H1 (cell line): ENCODE measurements at regions not wholly inside any gene's neighbourhood (a gene's known extent, or its start where the extent isn't known, plus 50 kb on each side); places are given as distances from the start of the nearest gene placed in this dataset.

Experiments used
- CTCF ChIA-PET: fragments of 300-600 bp; sonication (Branson Sonifier 250); formaldehyde crosslinking; loops from one replicate; lab custom pipeline; 2021; ENCODE audit not compliant: partially characterized antibody; lab: Charles Lee
- POLR2A ChIA-PET: fragments of 300-600 bp; sonication (Branson Sonifier 250); formaldehyde crosslinking; loops from one replicate; lab custom pipeline; 2021; ENCODE audit warnings: inconsistent platforms; ENCODE audit not compliant: partially characterized antibody; lab: Charles Lee
- DNase-seq, 2 experiments: peaks; one replicate each; pipeline versions ENCODE4 v3.0.0 to v3.0.0-alpha.2; 2010 to 2022; ENCODE audit warnings: low spot score in 2 of 2, low read depth in 1 of 2, mixed read lengths in 1 of 2
- FAIRE-seq: peaks from 2 replicates; lab custom pipeline; 2011; peaks lifted over from hg19 to GRCh38; lab: Jason Lieb, UNC
- H2AFZ ChIP-seq: 2 replicates; pipeline ENCODE4 v1.8.1; 2012; ENCODE audit warnings: low read length, inconsistent platforms
- H2AK5ac ChIP-seq: 2 replicates; pipeline ENCODE4 v1.6.1; 2013; ENCODE audit warnings: low read depth, low read length
- H2BK120ac ChIP-seq: replicated peaks from 2 replicates; pipeline ENCODE3; 2013; ENCODE audit warnings: low read depth, low read length, inconsistent platforms
- H2BK12ac ChIP-seq: 2 replicates; pipeline ENCODE4 v1.6.1; 2013; ENCODE audit warnings: low read depth, low read length
- H2BK15ac ChIP-seq: 2 replicates; pipeline ENCODE4 v1.6.1; 2013; ENCODE audit warnings: low read length
- H2BK20ac ChIP-seq: 2 replicates; pipeline ENCODE4 v1.6.1; 2013; ENCODE audit warnings: low read length
- H2BK5ac ChIP-seq: 2 replicates; pipeline ENCODE4 v1.6.1; 2013; ENCODE audit warnings: low read depth, low read length
- H3K14ac ChIP-seq: 2 replicates; pipeline ENCODE4 v1.6.1; 2013; ENCODE audit warnings: inconsistent platforms; ENCODE audit not compliant: insufficient read length
- H3K18ac ChIP-seq: 2 replicates; pipeline ENCODE4 v1.6.1; 2013; ENCODE audit warnings: low read length; ENCODE audit errors: extremely low read depth
- H3K23ac ChIP-seq: 2 replicates; pipeline ENCODE4 v1.6.1; 2013; ENCODE audit warnings: inconsistent platforms; ENCODE audit not compliant: insufficient read length
- H3K23me2 ChIP-seq: 2 replicates; pipeline ENCODE4 v1.6.1; 2013; ENCODE audit warnings: low read depth, low read length
- H3K27ac ChIP-seq: 2 replicates; pipeline ENCODE4 v1.6.1; 2011; ENCODE audit warnings: low read depth, low read length, inconsistent platforms
- H3K27me3 ChIP-seq, 4 experiments: replicated peaks in 1 of 4; 1 replicate in 1 of 4; 2 replicates in 3 of 4; pipeline versions ENCODE4 v1.6.1 to v1.8.1; 2011 to 2013; ENCODE audit warnings: low read length in 3 of 4, mild to moderate bottlenecking in 3 of 4, inconsistent platforms in 2 of 4, mixed read lengths in 2 of 4, moderate library complexity in 1 of 4; ENCODE audit not compliant: control insufficient read depth in 3 of 4, insufficient read depth in 3 of 4; ENCODE audit errors: extremely low read depth in 1 of 4
- H3K36me3 ChIP-seq, 4 experiments: 2 replicates each; pipeline versions ENCODE4 v1.6.1 to v1.8.1; 2011 to 2013; ENCODE audit warnings: mild to moderate bottlenecking in 4 of 4, low read length in 3 of 4, moderate library complexity in 2 of 4, control low read depth in 1 of 4, inconsistent platforms in 1 of 4; ENCODE audit not compliant: insufficient read depth in 4 of 4, control insufficient read depth in 2 of 4
- H3K4ac ChIP-seq: replicated peaks from 2 replicates; pipeline ENCODE3; 2013; ENCODE audit warnings: low read length, low read depth, mixed read lengths, inconsistent platforms; ENCODE audit not compliant: insufficient read length
- H3K4me1 ChIP-seq, 4 experiments: replicated peaks in 1 of 4; 1 replicate in 1 of 4; 2 replicates in 3 of 4; pipeline versions ENCODE4 v1.6.1 to v1.8.1; 2011 to 2013; ENCODE audit warnings: low read length in 3 of 4, inconsistent platforms in 2 of 4, mixed read lengths in 1 of 4; ENCODE audit not compliant: insufficient read depth in 4 of 4, control insufficient read depth in 3 of 4
- H3K4me2 ChIP-seq, 2 experiments: 2 replicates each; pipeline versions ENCODE4 v1.6.1 to v1.8.1; 2011 to 2013; ENCODE audit warnings: low read depth in 2 of 2, low read length in 2 of 2, control low read depth in 1 of 2, inconsistent platforms in 1 of 2, mild to moderate bottlenecking in 1 of 2; ENCODE audit not compliant: insufficient read depth in 1 of 2
- H3K4me3 ChIP-seq, 4 experiments: fragments of 200-600, 300-600 bp in 1 of 4; sonication (generic), shearing (Covaris generic), sonication (Bioruptor Twin) in 1 of 4; 2 replicates each; pipeline versions ENCODE4 v1.5.1 to v1.8.1; 2011 to 2016; ENCODE audit warnings: low read length in 4 of 4, low read depth in 3 of 4, control low read depth in 2 of 4, inconsistent platforms in 2 of 4, mild to moderate bottlenecking in 2 of 4, mixed read lengths in 1 of 4, moderate library complexity in 1 of 4; ENCODE audit not compliant: insufficient read depth in 2 of 4; ENCODE audit errors: extremely low read depth in 1 of 4
- H3K56ac ChIP-seq: replicated peaks from 2 replicates; pipeline ENCODE3; 2013; ENCODE audit warnings: low read depth, mild to moderate bottlenecking, mixed read lengths, low read length, inconsistent platforms; ENCODE audit not compliant: insufficient read length
- H3K79me1 ChIP-seq: 2 replicates; pipeline ENCODE4 v1.6.1; 2013; ENCODE audit warnings: low read depth, low read length, control low read depth
- H3K79me2 ChIP-seq, 2 experiments: 2 replicates each; pipeline versions ENCODE4 v1.6.1 to v1.8.1; 2012 to 2013; ENCODE audit warnings: low read length in 2 of 2, mild to moderate bottlenecking in 2 of 2, inconsistent platforms in 1 of 2; ENCODE audit not compliant: insufficient read depth in 2 of 2, control insufficient read depth in 1 of 2
- H3K9ac ChIP-seq, 4 experiments: replicated peaks in 1 of 4; 1 replicate in 1 of 4; 2 replicates in 3 of 4; pipeline versions ENCODE4 v1.6.1 to v1.8.1; 2011 to 2013; ENCODE audit warnings: low read depth in 3 of 4, low read length in 3 of 4, control low read depth in 2 of 4, mild to moderate bottlenecking in 2 of 4, moderate library complexity in 2 of 4, inconsistent platforms in 1 of 4; ENCODE audit errors: extremely low read depth in 1 of 4
- H3K9me3 ChIP-seq, 2 experiments: 2 replicates each; pipeline versions ENCODE4 v1.6.1 to v1.8.1; 2012 to 2013; ENCODE audit warnings: mild to moderate bottlenecking in 2 of 2, moderate library complexity in 2 of 2, control low read depth in 1 of 2, inconsistent platforms in 1 of 2, low read depth in 1 of 2, low read length in 1 of 2, mixed read lengths in 1 of 2; ENCODE audit not compliant: insufficient read depth in 2 of 2
- H4K20me1 ChIP-seq, 2 experiments: replicated peaks in 1 of 2; 2 replicates each; pipeline versions ENCODE3 to v1.8.1; 2011 to 2013; ENCODE audit warnings: inconsistent platforms in 2 of 2, low read length in 2 of 2, mild to moderate bottlenecking in 1 of 2; ENCODE audit not compliant: insufficient read depth in 2 of 2, control insufficient read depth in 1 of 2
- H4K5ac ChIP-seq: 2 replicates; pipeline ENCODE4 v1.6.1; 2013; ENCODE audit warnings: low read length, low read depth, mixed read lengths, inconsistent platforms; ENCODE audit not compliant: insufficient read length
- H4K8ac ChIP-seq: 2 replicates; pipeline ENCODE4 v1.8.0; 2013; ENCODE audit warnings: mild to moderate bottlenecking, moderate library complexity, low read length, inconsistent platforms; ENCODE audit not compliant: insufficient read depth; ENCODE audit errors: extremely low read depth
- H4K91ac ChIP-seq: replicated peaks from 2 replicates; pipeline ENCODE3; 2013; ENCODE audit warnings: low read length, mixed read lengths, inconsistent platforms; ENCODE audit not compliant: insufficient read length
- BCL11A ChIP-seq, 2 experiments: IDR thresholded peaks; one replicate each; pipeline ENCODE4 v1.6.1; 2011; ENCODE audit warnings: low read depth in 2 of 2, low read length in 2 of 2, mild to moderate bottlenecking in 2 of 2
- CBX5 ChIP-seq: fragments of 300-800, 300-1000 bp; sonication (generic); IDR thresholded peaks from 2 replicates; pipeline ENCODE4 v1.7.1; 2016; ENCODE audit warnings: antibody characterized with exemption, low read length, low read depth
- CHD1 ChIP-seq: IDR thresholded peaks from 2 replicates; pipeline ENCODE4 v1.6.1; 2012; ENCODE audit warnings: low read depth, low read length, improper control_type of control experiment
- CTCF ChIP-seq, 3 experiments: IDR thresholded peaks; 1 replicate in 2 of 3; 2 replicates in 1 of 3; pipeline versions ENCODE4 v1.5.1 to v1.6.1; 2011; ENCODE audit warnings: low read length in 3 of 3, mild to moderate bottlenecking in 3 of 3, inconsistent platforms in 2 of 3, low read depth in 1 of 3, moderate library complexity in 1 of 3; ENCODE audit not compliant: insufficient read depth in 1 of 3; ENCODE audit errors: control extremely low read depth in 1 of 3
- HDAC6 ChIP-seq: IDR thresholded peaks from one replicate; pipeline ENCODE4 v1.7.1; 2012; ENCODE audit warnings: low read depth, mild to moderate bottlenecking, inconsistent platforms, low read length, moderate library complexity
- JUND ChIP-seq: IDR thresholded peaks from 2 replicates; pipeline ENCODE4 v1.6.1; 2011; ENCODE audit warnings: mild to moderate bottlenecking, improper control_type of control experiment, low read length
- KDM1A ChIP-seq: fragments of 200-600, 300-600 bp; sonication (generic); IDR thresholded peaks from 2 replicates; pipeline ENCODE4 v1.7.1; 2016; ENCODE audit warnings: mild to moderate bottlenecking, low read length, borderline replicate concordance
- POLR2AphosphoS5 ChIP-seq: IDR thresholded peaks from 2 replicates; pipeline ENCODE4 v1.6.1; 2011; ENCODE audit warnings: low read depth, low read length
- SP2 ChIP-seq: IDR thresholded peaks from 2 replicates; pipeline ENCODE4 v1.6.1; 2012; ENCODE audit warnings: mild to moderate bottlenecking, low read length, inconsistent platforms
- ZNF274 ChIP-seq: IDR thresholded peaks from 2 replicates; pipeline ENCODE4 v1.7.0; 2012; ENCODE audit warnings: low read length, borderline replicate concordance; ENCODE audit errors: extremely low read depth
- WGBS, 2 experiments: shearing (Covaris generic) in 1 of 2; methylation state at CpG; one replicate each; pipeline versions ENCODE4 v1.1.6 to v1.1.7; 2013 to 2015; ENCODE audit warnings: low lambda C conversion rate in 2 of 2, mixed read lengths in 2 of 2, inconsistent platforms in 1 of 2, low coverage in 1 of 2, missing lambda C conversion rate in 1 of 2; ENCODE audit not compliant: insufficient replicate concordance in 2 of 2, insufficient coverage in 1 of 2, insufficient read length in 1 of 2; ENCODE audit errors: extremely low coverage in 1 of 2, missing lambda C conversion rate in 1 of 2; 5-methylcytosine and 5-hydroxymethylcytosine counted together

DNA sequence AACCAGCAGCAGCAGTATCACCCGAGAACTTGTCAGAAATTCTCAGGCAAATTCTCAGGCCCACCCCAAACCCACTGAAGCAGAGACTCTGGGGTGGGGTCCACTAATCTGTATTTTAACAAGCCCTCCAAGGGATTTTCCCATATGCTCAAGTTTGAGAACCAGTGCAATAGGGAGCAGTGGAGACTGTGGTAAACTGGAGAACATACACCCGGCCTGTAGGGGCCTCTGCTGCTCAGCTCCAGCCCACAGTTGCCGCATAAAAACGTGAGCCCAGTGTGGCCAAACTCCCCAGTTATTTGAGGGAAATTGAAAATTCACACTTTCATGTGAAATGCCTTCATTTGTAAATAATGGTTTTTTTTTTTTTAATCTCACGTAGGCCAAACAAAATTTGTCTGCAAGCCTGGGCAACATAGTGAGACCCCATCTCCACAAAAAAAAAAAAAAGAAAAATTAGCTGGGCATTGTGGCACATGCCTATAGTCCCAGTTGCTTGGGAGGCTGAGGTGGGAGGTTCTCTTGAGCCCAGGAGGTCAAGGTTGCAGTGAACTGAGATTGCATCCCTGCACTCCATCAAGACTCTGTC, 97.6 kb upstream of the ZMIZ1 start:
- 0 out of 2 replicates have a peak overlapping the region, but pooled peaks have one; percentile 97 for H2BK12ac ChIP-seq
- no peak overlapping the region for H2BK5ac ChIP-seq
- H3K56ac ChIP-seq: no peak overlapping the region
- H2AFZ ChIP-seq: no peak overlapping the region
- H3K18ac ChIP-seq: no peak overlapping the region
- H3K27ac ChIP-seq: no peak overlapping the region
- no peaks in the 10 kb centered on the region for H3K79me1 ChIP-seq
- 91% methylated on average over 5 of the region's 5 CpGs; no CpG with 5 or more reads in 1 of the 2 experiments for WGBS, 2 experiments
- no peak overlapping the region for H4K5ac ChIP-seq
- H2BK20ac ChIP-seq: no peak overlapping the region
- no peak overlapping the region for H3K9ac ChIP-seq
- no peak overlapping the region for H3K4ac ChIP-seq
- no peak overlapping the region; the same call in 1 of the 2 replicates for H2BK15ac ChIP-seq
- H3K27me3 ChIP-seq: peaks cover 0 to 10% (median 1%) of the 10 kb centered on the region in 4 experiments; a peak in 2 of 7 replicates
- H3K23me2 ChIP-seq: peaks cover 4% of the 10 kb centered on the region; the same call in 1 of the 2 replicates
- no peaks in the 10 kb centered on the region for H3K36me3 ChIP-seq
- FAIRE-seq: no peak
- no peaks in the 10 kb centered on the region for H3K9me3 ChIP-seq
- H2AK5ac ChIP-seq: no peak overlapping the region
- H3K4me3 ChIP-seq: no peak overlapping the region
- no peak overlapping the region for H3K4me2 ChIP-seq
- CTCF ChIA-PET: interaction anchor here (0.6 kb wide), 2 partner anchors 95 to 125 kb away, joined by 4 read pairs; no protein-coding TSS in a partner anchor
- no peaks in the 10 kb centered on the region for H3K79me2 ChIP-seq
- no peak overlapping the region for H4K8ac ChIP-seq
- no peaks in the 10 kb centered on the region for H4K20me1 ChIP-seq
- POLR2A ChIA-PET: interaction anchor here (0.6 kb wide), 1 partner anchor 19 kb away, joined by 9 read pairs; no protein-coding TSS in a partner anchor
- no peak overlapping the region for H3K23ac ChIP-seq
- H3K14ac ChIP-seq: no peak overlapping the region
- H4K91ac ChIP-seq: no peak overlapping the region
- H3K4me1 ChIP-seq: peaks cover 3 to 22% (median 18%) of the 10 kb centered on the region in 4 experiments
- H2BK120ac ChIP-seq: no peak overlapping the region
- DNase-seq: no peak
- TF ChIP-seq JUND: no peak
- no peak for TF ChIP-seq SP2
- no peak for TF ChIP-seq HDAC6
- no peak for TF ChIP-seq CHD1
- no peak for TF ChIP-seq CBX5
- 0 out of 2 replicates have a peak, but pooled peaks have one; percentile 22 for TF ChIP-seq KDM1A
- no peak for TF ChIP-seq BCL11A (IDR thresholded peaks at IDR 0.05; ENCODE audit: low read depth in 2 of 2, low read length in 2 of 2)
- no peak for TF ChIP-seq POLR2AphosphoS5
- no peak for TF ChIP-seq ZNF274
- TF ChIP-seq CTCF (IDR thresholded peaks at IDR 0.05; ENCODE audit: control extremely low read depth in 1 of 3, insufficient read depth in 1 of 3, low read depth in 1 of 3, low read length in 3 of 3): peak in 1 of 3 experiments; percentile 14; a peak in 1 of 4 replicates
